GM12892 (cell line): ENCODE measurements at regions not wholly inside any gene's neighbourhood (a gene's known extent, or its start where the extent isn't known, plus 50 kb on each side); places are given as distances from the start of the nearest gene placed in this dataset.

Source experiments
- DNase-seq: peaks from one replicate; pipeline ENCODE4 v3.0.0; 2011; ENCODE audit not compliant: insufficient read length
- FAIRE-seq: peaks from 2 replicates; lab custom pipeline; 2011; peaks lifted over from hg19 to GRCh38; lab: Jason Lieb, UNC
- POLR2A ChIP-seq: IDR thresholded peaks from 2 replicates; pipeline ENCODE4 v1.6.1; 2011; ENCODE audit warnings: low read depth, low read length, control low read depth
- POLR2AphosphoS5 ChIP-seq: IDR thresholded peaks from 2 replicates; pipeline ENCODE4 v1.6.1; 2011; ENCODE audit warnings: low read depth, low read length, control low read depth
- TAF1 ChIP-seq: IDR thresholded peaks from 2 replicates; pipeline ENCODE4 v1.6.1; 2011; ENCODE audit warnings: low read depth, mild to moderate bottlenecking, control low read depth, low read length, borderline replicate concordance

DNA sequence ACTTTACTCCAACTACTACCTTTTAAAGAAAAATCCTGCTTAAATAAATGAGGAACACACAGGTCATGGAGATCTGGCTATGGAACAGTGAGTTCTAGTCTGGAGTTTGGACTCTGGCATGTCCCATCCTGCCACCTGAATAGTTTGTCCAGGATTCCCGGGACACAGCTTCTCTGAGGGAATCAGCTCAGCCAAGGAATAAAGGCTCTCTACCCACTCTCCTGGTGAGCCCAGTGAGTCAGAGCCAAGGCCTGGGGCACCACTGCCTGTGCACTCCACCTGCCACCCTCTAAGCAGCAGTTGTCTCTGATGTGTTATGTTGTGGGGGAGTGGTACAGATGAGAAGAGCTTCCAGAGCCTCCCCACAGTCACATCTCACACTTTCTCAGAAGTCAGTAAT is 113.5 kb downstream of the HTR5A start:
- DNase-seq = no peak
- FAIRE-seq = no peak
- TF ChIP-seq TAF1 = no peak
- TF ChIP-seq POLR2A = no peak
- no peak for TF ChIP-seq POLR2AphosphoS5

DNA sequence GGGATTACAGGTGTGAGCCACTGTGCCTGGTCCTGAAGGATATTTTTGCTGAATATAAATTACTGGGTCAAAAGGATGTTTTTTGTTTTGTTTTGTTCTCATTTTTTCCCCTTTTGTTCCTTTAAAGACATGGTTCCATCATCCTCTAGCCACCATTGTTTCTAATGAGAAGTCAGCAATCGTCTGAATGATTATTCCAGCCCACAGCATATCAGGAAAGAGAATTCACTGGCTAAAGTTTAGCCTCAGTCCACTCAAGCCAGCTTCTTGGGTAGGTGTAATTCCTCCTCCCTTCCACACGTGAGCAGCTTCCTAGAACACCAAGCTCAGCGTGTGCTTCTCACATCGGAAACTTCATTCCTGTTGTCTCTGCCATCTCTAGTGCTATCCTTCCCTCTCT is 112.8 kb upstream of the INSIG1 start:
- no peak for TF ChIP-seq POLR2AphosphoS5
- no peak for TF ChIP-seq POLR2A
- TF ChIP-seq TAF1 = no peak
- DNase-seq = no peak
- FAIRE-seq = no peak

DNA sequence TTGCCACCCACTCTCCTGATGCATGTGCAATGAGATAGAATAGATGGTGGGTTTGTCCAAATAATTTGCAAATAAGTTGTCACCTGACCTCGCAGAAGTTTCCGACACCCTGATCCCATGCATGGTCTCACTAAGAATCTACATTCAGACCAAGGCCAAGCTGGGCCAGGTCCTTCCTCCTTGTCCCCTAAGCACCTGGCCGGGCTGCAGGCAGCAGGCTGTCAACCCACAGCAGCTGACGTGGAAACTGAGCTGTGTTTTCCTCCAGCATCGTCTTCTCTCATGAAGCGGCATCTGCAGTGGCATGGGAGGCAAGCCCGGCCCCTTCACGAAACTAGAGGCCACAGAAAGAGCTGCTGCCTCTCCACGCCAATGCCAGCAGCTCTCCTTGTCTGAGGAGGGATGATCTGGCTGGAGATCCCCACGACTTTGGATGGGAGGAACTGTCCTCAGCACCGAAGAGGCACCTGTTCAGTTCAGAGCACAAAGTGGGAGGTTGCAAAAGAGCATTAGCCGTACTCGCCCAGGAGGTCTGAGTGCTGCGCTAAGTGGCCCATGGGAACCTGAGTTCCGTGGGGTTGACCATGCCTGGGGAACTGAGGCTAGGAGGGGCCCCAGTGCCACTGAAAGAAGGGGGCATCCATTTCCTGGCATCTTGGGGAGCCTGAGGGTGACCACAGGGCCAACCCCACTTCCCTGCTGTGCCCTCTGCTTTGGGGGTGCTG is 110.5 kb upstream of the INSIG1 start:
- FAIRE-seq (no peak), DNase-seq (no peak)
- no peak for TF ChIP-seq POLR2AphosphoS5
- no peak for TF ChIP-seq POLR2A
- TF ChIP-seq TAF1 = no peak

DNA sequence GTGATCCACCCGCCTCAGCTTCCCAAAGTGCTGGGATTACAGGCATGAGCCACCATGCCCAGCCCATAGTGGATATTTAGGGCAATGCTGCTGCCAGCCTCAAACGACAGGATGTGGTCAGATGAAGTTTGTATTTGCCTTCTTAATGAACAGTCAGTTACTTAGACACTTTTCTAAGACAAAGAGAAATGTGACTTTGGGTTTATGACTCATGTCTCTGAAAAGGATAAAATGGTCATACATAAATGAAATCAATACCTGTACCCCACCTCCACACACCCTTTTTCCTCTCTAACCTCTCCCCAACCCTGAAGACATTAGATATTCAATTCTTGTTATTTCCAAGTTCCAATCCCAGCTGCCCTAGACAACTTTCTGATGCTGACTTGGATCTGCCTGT is 109.3 kb upstream of the INSIG1 start:
- no peak for DNase-seq
- TF ChIP-seq POLR2AphosphoS5 (no peak), TAF1 (no peak), POLR2A (no peak)
- no peak for FAIRE-seq

DNA sequence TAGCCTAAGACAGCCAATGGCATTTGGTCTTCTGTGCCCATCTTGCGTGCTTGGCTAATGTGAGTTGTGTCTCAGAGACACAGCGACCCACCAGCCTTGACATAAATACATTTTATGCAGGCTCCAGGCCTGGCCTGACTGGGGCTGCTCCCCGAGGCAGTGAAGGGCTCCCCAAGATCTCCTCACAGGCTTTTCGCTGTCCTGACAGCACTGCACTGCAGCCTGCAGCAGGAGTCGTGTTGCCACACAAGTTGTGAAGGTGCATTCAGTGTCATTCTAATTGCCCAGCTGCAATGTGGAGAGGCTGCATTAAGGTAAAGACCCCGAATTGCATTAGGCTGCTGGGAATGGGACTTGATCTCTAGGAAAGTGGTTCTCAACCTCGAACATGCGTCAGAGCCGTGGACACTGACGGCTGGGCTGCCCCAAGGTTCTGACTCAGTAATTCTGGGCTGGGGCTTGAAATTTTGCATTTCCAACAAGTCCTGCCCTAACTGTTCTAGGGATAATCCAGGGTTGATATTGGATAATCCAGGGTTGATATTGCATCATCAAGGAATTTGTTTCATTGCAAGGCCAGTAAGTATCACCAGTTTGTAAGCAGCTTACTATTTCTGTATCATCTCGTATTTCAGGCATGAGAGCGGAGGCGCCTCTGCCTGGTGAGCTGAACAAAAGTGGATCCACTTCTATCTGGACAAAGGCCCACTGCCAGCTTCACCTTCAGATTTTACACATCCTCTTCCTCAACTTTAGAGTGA is 108.7 kb upstream of the INSIG1 start:
- DNase-seq (no peak), FAIRE-seq (no peak)
- TF ChIP-seq TAF1 (no peak), POLR2AphosphoS5 (no peak), POLR2A (no peak)

DNA sequence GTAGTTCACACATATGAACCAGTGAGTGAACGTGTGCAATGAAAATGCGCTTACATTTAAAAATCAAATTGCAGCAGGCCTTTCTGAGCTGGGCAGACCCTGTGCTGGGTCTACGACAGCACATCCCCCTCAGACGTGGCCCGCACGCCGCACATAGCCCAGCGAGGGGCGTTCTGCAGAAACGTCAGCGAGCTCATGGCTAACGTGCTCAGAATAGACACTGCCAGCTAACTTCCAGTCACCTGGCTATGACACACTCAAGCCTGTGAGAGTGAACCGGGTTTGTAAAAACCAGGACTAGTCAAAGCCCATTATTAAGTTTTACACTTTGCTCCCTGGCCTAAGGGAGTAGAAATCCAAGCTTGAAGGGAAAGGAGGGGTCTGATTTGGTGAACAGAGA is 108.1 kb upstream of the INSIG1 start:
- DNase-seq (no peak), FAIRE-seq (no peak)
- TF ChIP-seq TAF1 (no peak), POLR2AphosphoS5 (no peak), POLR2A (no peak)

DNA sequence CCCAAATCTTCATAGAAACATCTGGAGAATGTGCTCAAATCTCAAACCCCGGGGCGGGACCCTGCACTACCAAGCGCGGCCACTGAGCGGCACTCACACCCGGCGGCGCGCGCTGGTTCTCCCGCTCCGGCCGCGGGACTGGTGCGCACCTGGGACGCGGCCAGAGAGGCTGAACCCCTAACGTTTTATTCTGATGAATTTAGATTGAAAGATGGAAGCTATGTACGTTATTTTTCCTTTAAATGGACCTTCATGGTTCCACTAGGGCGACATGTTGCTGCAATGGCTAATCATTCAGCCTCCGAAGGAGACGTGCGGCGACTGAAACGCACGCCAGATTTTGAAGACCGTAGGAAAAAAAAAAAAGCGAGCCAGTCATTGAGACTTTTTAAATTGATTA is 107.0 kb upstream of the INSIG1 start:
- DNase-seq (peak; percentile 76), FAIRE-seq (no peak)
- TF ChIP-seq TAF1 = no peak

DNA sequence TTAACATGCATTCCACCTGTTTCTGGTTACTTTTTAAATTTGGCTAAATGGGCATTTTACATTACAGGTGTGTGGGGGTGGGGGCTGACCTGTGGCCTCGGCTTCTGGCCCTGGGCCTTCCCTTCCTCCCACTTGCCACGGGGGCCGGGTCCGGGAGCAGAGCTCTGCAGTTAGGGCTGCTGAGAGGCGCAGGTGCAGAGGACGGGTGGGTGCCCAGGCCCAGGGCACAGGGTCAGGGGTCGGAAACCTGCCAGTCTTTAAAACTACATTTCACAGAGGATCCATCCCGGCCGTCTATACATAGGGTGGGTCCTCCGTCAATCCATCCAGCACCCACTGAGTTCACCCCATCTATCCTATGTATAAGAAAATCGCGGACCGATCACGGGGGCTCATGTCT is 106.5 kb upstream of the INSIG1 start:
- FAIRE-seq = no peak
- no peak for DNase-seq
- TF ChIP-seq TAF1 = no peak
- TF ChIP-seq POLR2A = no peak
- no peak for TF ChIP-seq POLR2AphosphoS5

DNA sequence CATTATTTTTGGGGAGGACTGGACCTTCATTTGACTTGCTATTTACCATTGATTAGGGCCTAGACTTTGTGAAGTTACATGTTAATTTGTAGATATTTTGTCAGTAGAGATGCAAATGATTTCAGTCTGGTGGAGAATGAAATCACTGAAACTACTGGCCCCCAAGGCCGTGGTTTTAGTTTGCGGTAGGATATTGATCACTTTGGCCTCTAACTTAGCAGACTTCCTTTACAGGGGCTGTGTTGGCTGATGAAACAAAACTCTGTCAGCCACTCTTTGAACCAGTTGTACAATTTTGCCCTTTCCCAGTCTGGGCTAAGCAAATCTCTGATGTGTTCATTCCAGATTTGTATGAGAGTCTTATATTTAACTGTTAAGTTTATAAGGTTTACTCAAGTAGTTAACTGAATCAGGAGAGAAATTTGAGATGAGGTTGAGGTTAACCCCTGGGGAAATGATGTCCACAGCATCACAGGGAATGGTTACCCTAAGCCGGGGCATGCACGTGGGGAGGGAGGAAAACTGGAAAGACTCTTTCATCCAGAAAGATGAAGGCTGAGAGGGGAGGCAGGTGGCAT is 105.7 kb upstream of the INSIG1 start:
- peak; percentile 70 for FAIRE-seq
- DNase-seq = no peak
- TF ChIP-seq POLR2A (no peak), POLR2AphosphoS5 (no peak), TAF1 (no peak)

DNA sequence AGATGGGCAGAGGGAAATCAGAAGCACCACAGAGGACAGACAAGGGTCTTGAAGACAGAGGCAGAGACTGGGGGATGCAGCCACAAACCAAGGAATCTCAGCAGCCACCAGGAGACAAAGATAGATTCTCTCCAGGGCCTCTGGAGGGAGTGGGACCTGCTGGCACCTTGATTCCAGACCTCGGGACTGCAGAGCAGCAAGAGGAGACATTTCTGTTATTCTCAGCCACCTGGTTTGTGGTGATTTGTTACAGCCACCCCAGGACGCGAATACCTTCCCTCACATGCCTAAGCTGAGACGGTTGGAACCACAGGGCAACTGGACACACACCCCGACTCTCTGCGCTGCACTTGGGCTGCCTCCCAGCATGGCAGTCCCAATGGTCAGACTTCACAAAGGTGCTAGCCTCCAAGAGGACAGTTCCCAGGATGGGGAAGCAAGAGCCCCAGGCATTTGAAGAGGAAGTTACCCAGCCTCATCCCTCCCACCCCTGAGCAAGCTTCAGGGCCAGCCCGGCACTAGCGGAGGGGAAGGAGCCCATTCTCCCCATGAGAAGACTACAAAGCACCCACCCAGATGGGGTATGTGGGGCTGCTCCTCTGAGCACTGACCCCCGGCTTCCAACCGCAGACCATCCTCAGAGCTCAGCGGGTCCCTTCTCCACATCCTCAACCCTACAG is 104.6 kb upstream of the INSIG1 start:
- TF ChIP-seq POLR2A (no peak), POLR2AphosphoS5 (no peak), TAF1 (no peak)
- DNase-seq (no peak), FAIRE-seq (no peak)

DNA sequence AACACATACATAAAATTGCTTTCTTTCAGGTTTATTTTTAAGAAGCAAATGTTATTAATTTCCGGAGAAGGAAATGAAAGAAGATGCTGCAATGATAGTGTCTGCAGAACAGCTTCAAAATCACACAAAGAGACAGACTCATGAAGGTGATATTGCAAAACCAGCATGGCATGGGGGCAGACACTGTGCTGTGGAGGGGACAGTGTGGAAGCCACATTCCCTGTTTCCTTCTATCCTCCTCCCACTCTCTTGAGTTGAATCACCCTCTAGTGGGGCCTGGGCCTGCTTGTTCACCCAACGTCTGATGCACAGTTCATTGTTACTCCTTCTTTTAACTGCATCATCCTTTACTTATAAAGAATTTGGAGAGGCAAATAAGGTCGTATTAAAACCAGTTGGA is 104.0 kb upstream of the INSIG1 start:
- no peak for FAIRE-seq
- DNase-seq = no peak
- no peak for TF ChIP-seq POLR2AphosphoS5
